Fibroblast of lung (primary cell): ENCODE measurements at regions not wholly inside any gene's neighbourhood (a gene's known extent, or its start where the extent isn't known, plus 50 kb on each side); places are given as distances from the start of the nearest gene placed in this dataset.

Experiments
- CTCF ChIP-seq, 2 donors: IDR thresholded peaks in 1 of 2; conservative IDR thresholded peaks in 1 of 2; 1 replicate in 1 of 2; 2 replicates in 1 of 2; pipeline ENCODE4 v1.5.1; 2011 to 2012; ENCODE audit warnings: low read length in 2 of 2, control low read depth in 1 of 2, inconsistent platforms in 1 of 2, low read depth in 1 of 2, mild to moderate bottlenecking in 1 of 2
- EZH2 ChIP-seq: IDR thresholded peaks from 2 replicates; pipeline ENCODE4 v1.5.1; 2012; ENCODE audit warnings: low read length, control low read depth, mild to moderate bottlenecking; ENCODE audit errors: missing control alignments

GRCh38 chr22:47768027-47768426 lies 1005.6 kb downstream of the TBC1D22A start:
- no peak for TF ChIP-seq CTCF (conservative IDR thresholded peaks at IDR 0.05 in 1 of 2, IDR thresholded peaks at IDR 0.05 in 1 of 2; ENCODE audit: low read depth in 1 of 2, low read length in 2 of 2)
- TF ChIP-seq EZH2, result no peak
